Type B pancreatic cell (in vitro differentiated cells): ENCODE measurements at regions not wholly inside any gene's neighbourhood (a gene's known extent, or its start where the extent isn't known, plus 50 kb on each side); places are given as distances from the start of the nearest gene placed in this dataset.

Experiments
- DNase-seq: peaks from one replicate; pipeline ENCODE4 v3.0.0; 2021; ENCODE audit warnings: mixed read lengths; ENCODE audit not compliant: unreplicated experiment; ENCODE audit errors: extremely low spot score
- H3K27ac Mint-ChIP-seq: 2 replicates; pipeline ENCODE4 v1.8.0; 2021; ENCODE audit warnings: mild to moderate bottlenecking, mixed read lengths
- H3K27me3 Mint-ChIP-seq: 2 replicates; pipeline ENCODE4 v1.8.0; 2021; ENCODE audit warnings: mixed read lengths
- H3K36me3 Mint-ChIP-seq: 2 replicates; pipeline ENCODE4 v1.8.0; 2021; ENCODE audit warnings: mixed read lengths
- H3K4me1 Mint-ChIP-seq: one replicate; pipeline ENCODE4 v1.8.0; 2021; ENCODE audit warnings: mixed read lengths; ENCODE audit not compliant: unreplicated experiment
- H3K4me3 Mint-ChIP-seq: 2 replicates; pipeline ENCODE4 v1.8.0; 2021; ENCODE audit warnings: mild to moderate bottlenecking, mixed read lengths
- H3K9me3 Mint-ChIP-seq: 2 replicates; pipeline ENCODE4 v1.8.0; 2021; ENCODE audit warnings: mixed read lengths
- TF ChIP-seq, protein P1 (sequence below): fragments of 200-600 bp; sonication (generic); conservative IDR thresholded peaks from 2 replicates; pipeline ENCODE4 v1.5.0; 2021; ENCODE audit warnings: antibody characterized with exemption, mild to moderate bottlenecking

- no peak for DNase-seq
- Mint-ChIP-seq H3K4me3 (no peak overlapping the region), H3K4me1 (peaks cover 39% of the 10 kb centered on the region), H3K27me3 (no peaks in the 10 kb centered on the region), H3K27ac (no peak overlapping the region), H3K9me3 (peaks cover 8% of the 10 kb centered on the region), H3K36me3 (peaks cover 4% of the 10 kb centered on the region)
- TF ChIP-seq, protein P1, sequence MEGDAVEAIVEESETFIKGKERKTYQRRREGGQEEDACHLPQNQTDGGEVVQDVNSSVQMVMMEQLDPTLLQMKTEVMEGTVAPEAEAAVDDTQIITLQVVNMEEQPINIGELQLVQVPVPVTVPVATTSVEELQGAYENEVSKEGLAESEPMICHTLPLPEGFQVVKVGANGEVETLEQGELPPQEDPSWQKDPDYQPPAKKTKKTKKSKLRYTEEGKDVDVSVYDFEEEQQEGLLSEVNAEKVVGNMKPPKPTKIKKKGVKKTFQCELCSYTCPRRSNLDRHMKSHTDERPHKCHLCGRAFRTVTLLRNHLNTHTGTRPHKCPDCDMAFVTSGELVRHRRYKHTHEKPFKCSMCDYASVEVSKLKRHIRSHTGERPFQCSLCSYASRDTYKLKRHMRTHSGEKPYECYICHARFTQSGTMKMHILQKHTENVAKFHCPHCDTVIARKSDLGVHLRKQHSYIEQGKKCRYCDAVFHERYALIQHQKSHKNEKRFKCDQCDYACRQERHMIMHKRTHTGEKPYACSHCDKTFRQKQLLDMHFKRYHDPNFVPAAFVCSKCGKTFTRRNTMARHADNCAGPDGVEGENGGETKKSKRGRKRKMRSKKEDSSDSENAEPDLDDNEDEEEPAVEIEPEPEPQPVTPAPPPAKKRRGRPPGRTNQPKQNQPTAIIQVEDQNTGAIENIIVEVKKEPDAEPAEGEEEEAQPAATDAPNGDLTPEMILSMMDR = no peak
Observed at GRCh38 chr5:125489146-125489545, 742.7 kb upstream of the ZNF608 start.

- Mint-ChIP-seq H3K9me3 (peaks cover 8% of the 10 kb centered on the region), H3K27ac (no peak overlapping the region), H3K4me3 (no peak overlapping the region), H3K27me3 (no peaks in the 10 kb centered on the region), H3K36me3 (peaks cover 4% of the 10 kb centered on the region), H3K4me1 (peaks cover 16% of the 10 kb centered on the region)
- no peak for DNase-seq
- TF ChIP-seq, protein P1 = no peak
Observed at GRCh38 chr5:125491986-125492492, 745.6 kb upstream of the ZNF608 start.

- TF ChIP-seq, protein P1 = no peak
- H3K27ac Mint-ChIP-seq = no peak overlapping the region
- H3K4me3 Mint-ChIP-seq = no peak overlapping the region
- peaks cover 4% of the 10 kb centered on the region for H3K36me3 Mint-ChIP-seq
- peaks cover 9% of the 10 kb centered on the region for H3K4me1 Mint-ChIP-seq
- peaks cover 8% of the 10 kb centered on the region for H3K9me3 Mint-ChIP-seq
- no peak for DNase-seq
- H3K27me3 Mint-ChIP-seq = no peaks in the 10 kb centered on the region
Observed at GRCh38 chr5:125492977-125493376, 746.5 kb upstream of the ZNF608 start.

DNA sequence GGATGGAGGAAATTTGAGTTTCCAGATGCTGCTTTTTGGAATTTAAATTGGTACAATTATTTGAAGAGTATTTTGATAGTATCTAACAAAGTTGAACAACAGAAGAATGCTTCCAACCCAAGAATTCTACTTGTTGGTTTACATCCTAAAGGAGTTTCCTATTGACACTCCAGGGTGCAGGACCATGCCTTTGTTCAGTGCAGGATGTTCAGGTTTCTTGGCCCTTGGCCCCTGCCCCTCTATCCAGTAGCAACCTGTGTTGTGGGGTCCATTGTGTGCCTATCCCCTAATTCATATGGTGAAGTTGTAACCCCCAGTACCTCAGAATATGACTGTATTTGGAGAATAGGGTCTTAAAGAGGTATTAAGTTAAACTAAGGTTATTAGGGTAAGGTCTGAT, 750.0 kb upstream of the ZNF608 start:
- H3K27me3 Mint-ChIP-seq = no peaks in the 10 kb centered on the region
- H3K36me3 Mint-ChIP-seq = peaks cover 4% of the 10 kb centered on the region
- peaks cover 12% of the 10 kb centered on the region for H3K4me1 Mint-ChIP-seq
- peaks cover 8% of the 10 kb centered on the region for H3K9me3 Mint-ChIP-seq
- no peak for DNase-seq
- TF ChIP-seq, protein P1 = no peak
- H3K27ac Mint-ChIP-seq = no peak overlapping the region
- H3K4me3 Mint-ChIP-seq = no peak overlapping the region

GRCh38 chr5:125497651-125498050, 751.2 kb upstream of the ZNF608 start:
- Mint-ChIP-seq H3K36me3 (peaks cover 4% of the 10 kb centered on the region), H3K4me1 (peaks cover 7% of the 10 kb centered on the region), H3K4me3 (no peak overlapping the region), H3K27me3 (no peaks in the 10 kb centered on the region), H3K9me3 (peaks cover 8% of the 10 kb centered on the region), H3K27ac (no peak overlapping the region)
- no peak for DNase-seq
- TF ChIP-seq, protein P1 = no peak
